Karpas-422 (cell line): ENCODE measurements at regions not wholly inside any gene's neighbourhood (a gene's known extent, or its start where the extent isn't known, plus 50 kb on each side); places are given as distances from the start of the nearest gene placed in this dataset.
A peak's percentile ranks its signal among the peaks of the same experiment; 100 is the strongest.

Experiments
- DNase-seq: peaks from one replicate; pipeline ENCODE4 v3.0.0-alpha.2; 2015
- H2AFZ ChIP-seq: fragments of 200-600 bp; sonication (generic); 2 replicates; pipeline ENCODE4 v1.6.1; 2014; ENCODE audit warnings: antibody characterized with exemption, low read length, mixed read lengths
- H3K27ac ChIP-seq: fragments of 200-600 bp; sonication (generic); 2 replicates; pipeline ENCODE4 v1.5.1; 2014; ENCODE audit warnings: mild to moderate bottlenecking, low read length, moderate library complexity
- H3K27me3 ChIP-seq: fragments of 200-600 bp; sonication (generic); 2 replicates; pipeline ENCODE4 v1.6.1; 2014; ENCODE audit warnings: low read length, mixed read lengths
- H3K36me3 ChIP-seq: fragments of 200-600 bp; sonication (generic); 2 replicates; pipeline ENCODE4 v1.6.1; 2014; ENCODE audit warnings: low read length, mixed read lengths; ENCODE audit not compliant: insufficient read depth
- H3K4me1 ChIP-seq: fragments of 200-600 bp; sonication (generic); 2 replicates; pipeline ENCODE4 v1.6.1; 2014; ENCODE audit warnings: mild to moderate bottlenecking, low read length, mixed read lengths
- H3K4me2 ChIP-seq: fragments of 200-600 bp; sonication (generic); 2 replicates; pipeline ENCODE4 v1.6.1; 2014; ENCODE audit warnings: low read length, low read depth, mild to moderate bottlenecking; ENCODE audit not compliant: poor library complexity, severe bottlenecking
- H3K4me3 ChIP-seq: fragments of 200-600 bp; sonication (generic); 2 replicates; pipeline ENCODE4 v1.5.1; 2014; ENCODE audit warnings: mild to moderate bottlenecking, antibody characterized with exemption, low read length, mixed read lengths
- H3K79me2 ChIP-seq: fragments of 200-600 bp; sonication (generic); 2 replicates; pipeline ENCODE4 v1.6.1; 2014; ENCODE audit warnings: mild to moderate bottlenecking, low read length, mixed read lengths
- H3K9ac ChIP-seq: fragments of 200-600 bp; sonication (generic); 2 replicates; pipeline ENCODE4 v1.6.0; 2014; ENCODE audit warnings: low read length
- H3K9me2 ChIP-seq: fragments of 200-600 bp; sonication (generic), shearing (Covaris generic); replicated peaks from 2 replicates; pipeline ENCODE4 v1.6.0; 2014; ENCODE audit warnings: mild to moderate bottlenecking, low read length, moderate library complexity; ENCODE audit not compliant: insufficient read depth
- H3K9me3 ChIP-seq: fragments of 300-700, 200-600 bp; sonication (generic); 2 replicates; pipeline ENCODE4 v1.6.1; 2014; ENCODE audit warnings: low read length, mixed read lengths
- H4K20me1 ChIP-seq: fragments of 200-600 bp; sonication (generic); 2 replicates; pipeline ENCODE4 v1.6.1; 2014; ENCODE audit warnings: mild to moderate bottlenecking, antibody characterized with exemption, low read length, low read depth; ENCODE audit not compliant: insufficient read depth

DNA sequence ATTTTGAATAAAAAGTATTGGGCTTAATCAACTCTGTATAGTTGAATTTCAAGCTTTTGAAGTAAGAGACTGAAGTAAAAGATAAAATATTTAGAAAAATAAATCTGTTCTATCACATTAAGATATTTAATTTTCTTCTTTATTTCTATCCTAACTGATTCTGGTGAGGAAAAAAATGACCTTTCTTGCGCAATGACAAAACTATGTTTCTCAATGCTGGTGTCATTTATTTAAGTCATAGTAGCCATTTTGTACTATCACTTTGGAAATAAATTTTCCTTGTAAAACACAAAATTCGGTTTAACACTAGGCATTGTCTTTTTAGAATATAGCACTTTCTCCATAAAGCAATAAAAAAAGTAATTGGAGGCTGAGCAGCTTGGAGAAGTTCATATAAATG lies 728.0 kb downstream of the CDH9 start:
- Histone ChIP-seq H3K4me1 (no peaks in the 10 kb centered on the region), H3K79me2 (no peaks in the 10 kb centered on the region), H3K4me2 (no peak overlapping the region), H3K27me3 (no peaks in the 10 kb centered on the region), H3K4me3 (no peak overlapping the region), H3K9me2 (no peaks in the 10 kb centered on the region), H3K27ac (no peak overlapping the region), H3K36me3 (no peaks in the 10 kb centered on the region), H4K20me1 (no peaks in the 10 kb centered on the region), H3K9me3 (peaks cover 4% of the 10 kb centered on the region; the same call in 1 of the 2 replicates), H3K9ac (no peak overlapping the region), H2AFZ (no peak overlapping the region)
- DNase-seq, result no peak

DNA sequence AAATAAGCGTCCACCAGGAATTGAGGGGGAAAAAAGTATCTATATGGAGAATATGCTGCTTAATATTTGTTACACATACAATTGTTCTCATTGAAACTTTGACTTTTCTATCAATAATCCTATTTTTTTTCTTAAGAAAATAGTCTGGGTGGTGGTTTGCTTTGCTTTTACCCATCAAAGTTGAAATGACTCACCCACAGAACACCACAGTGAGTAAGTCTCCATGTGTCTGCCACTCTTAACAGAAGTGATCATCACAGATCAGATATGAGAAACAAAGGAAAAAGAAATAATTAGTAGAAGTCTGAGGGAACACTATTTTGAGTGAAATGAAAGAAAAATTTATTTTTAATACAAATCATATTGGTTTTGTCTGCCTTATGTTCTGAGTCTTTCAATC lies 742.8 kb downstream of the CDH9 start:
- no peaks in the 10 kb centered on the region for H3K79me2 ChIP-seq
- H3K36me3 ChIP-seq, result no peaks in the 10 kb centered on the region
- H3K9me3 ChIP-seq, result 0 out of 2 replicates have a peak, but pooled peaks cover 3% of the 10 kb centered on the region
- no peaks in the 10 kb centered on the region for H3K4me1 ChIP-seq
- H2AFZ ChIP-seq, result no peak overlapping the region
- H3K9me2 ChIP-seq, result no peaks in the 10 kb centered on the region; the same call in 1 of the 2 replicates
- no peak overlapping the region for H3K9ac ChIP-seq
- no peaks in the 10 kb centered on the region for H4K20me1 ChIP-seq
- no peak overlapping the region for H3K4me3 ChIP-seq
- DNase-seq, result no peak
- H3K27ac ChIP-seq, result no peak overlapping the region
- no peaks in the 10 kb centered on the region for H3K27me3 ChIP-seq
- no peak overlapping the region for H3K4me2 ChIP-seq

GRCh38 chr5:26282190-26282589 lies 756.2 kb downstream of the CDH9 start:
- no peak overlapping the region for H2AFZ ChIP-seq
- H4K20me1 ChIP-seq, result no peaks in the 10 kb centered on the region
- H3K9me2 ChIP-seq, result no peaks in the 10 kb centered on the region
- no peak overlapping the region for H3K27ac ChIP-seq
- no peak overlapping the region for H3K9ac ChIP-seq
- no peaks in the 10 kb centered on the region for H3K27me3 ChIP-seq
- H3K4me1 ChIP-seq, result no peaks in the 10 kb centered on the region
- H3K9me3 ChIP-seq, result no peaks in the 10 kb centered on the region; the same call in 1 of the 2 replicates
- no peaks in the 10 kb centered on the region for H3K79me2 ChIP-seq
- H3K4me2 ChIP-seq, result no peak overlapping the region
- H3K4me3 ChIP-seq, result no peak overlapping the region
- no peaks in the 10 kb centered on the region for H3K36me3 ChIP-seq
- no peak for DNase-seq

- no peak for DNase-seq
- Histone ChIP-seq H3K4me3 (no peak overlapping the region), H3K27me3 (no peaks in the 10 kb centered on the region), H4K20me1 (no peaks in the 10 kb centered on the region), H3K9ac (no peak overlapping the region), H3K9me3 (no peaks in the 10 kb centered on the region; the same call in 1 of the 2 replicates), H3K9me2 (no peaks in the 10 kb centered on the region), H3K4me2 (no peak overlapping the region), H3K79me2 (no peaks in the 10 kb centered on the region), H2AFZ (no peak overlapping the region), H3K27ac (no peak overlapping the region), H3K36me3 (no peaks in the 10 kb centered on the region), H3K4me1 (no peaks in the 10 kb centered on the region)
These were observed 760.3 kb downstream of the CDH9 start for GRCh38 chr5:26278078-26278477.

GRCh38 chr5:26259081-26259480 lies 779.3 kb downstream of the CDH9 start:
- H3K79me2 ChIP-seq, result no peaks in the 10 kb centered on the region
- no peak overlapping the region for H3K4me3 ChIP-seq
- H3K36me3 ChIP-seq, result no peaks in the 10 kb centered on the region
- H3K4me2 ChIP-seq, result no peak overlapping the region
- H3K9me3 ChIP-seq, result peaks cover 22% of the 10 kb centered on the region
- no peak overlapping the region for H3K27ac ChIP-seq
- H2AFZ ChIP-seq, result no peak overlapping the region
- no peaks in the 10 kb centered on the region for H3K9me2 ChIP-seq
- no peaks in the 10 kb centered on the region for H3K27me3 ChIP-seq
- DNase-seq, result no peak
- no peak overlapping the region for H3K9ac ChIP-seq
- no peaks in the 10 kb centered on the region for H3K4me1 ChIP-seq
- no peaks in the 10 kb centered on the region for H4K20me1 ChIP-seq

DNA sequence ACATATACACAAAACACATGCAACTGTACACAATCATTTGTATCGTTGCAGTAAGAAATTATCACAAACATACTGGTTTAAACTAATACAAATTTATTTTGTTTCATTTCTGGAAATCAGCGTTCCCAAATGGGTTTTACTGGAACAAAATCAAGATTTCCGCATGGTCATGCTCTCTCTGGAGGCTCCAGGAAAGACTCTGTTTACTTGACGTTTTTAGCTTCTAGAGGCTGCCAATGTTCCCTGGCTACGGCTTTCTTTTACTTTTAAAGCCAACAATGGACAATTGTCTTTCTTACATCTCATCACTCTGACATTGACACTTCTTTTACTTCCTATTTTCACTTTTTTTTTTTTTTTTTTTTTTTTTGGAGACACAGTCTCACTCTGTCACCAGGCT lies 793.1 kb downstream of the CDH9 start:
- no peak for DNase-seq
- H3K9me2 ChIP-seq, result no peaks in the 10 kb centered on the region

DNA sequence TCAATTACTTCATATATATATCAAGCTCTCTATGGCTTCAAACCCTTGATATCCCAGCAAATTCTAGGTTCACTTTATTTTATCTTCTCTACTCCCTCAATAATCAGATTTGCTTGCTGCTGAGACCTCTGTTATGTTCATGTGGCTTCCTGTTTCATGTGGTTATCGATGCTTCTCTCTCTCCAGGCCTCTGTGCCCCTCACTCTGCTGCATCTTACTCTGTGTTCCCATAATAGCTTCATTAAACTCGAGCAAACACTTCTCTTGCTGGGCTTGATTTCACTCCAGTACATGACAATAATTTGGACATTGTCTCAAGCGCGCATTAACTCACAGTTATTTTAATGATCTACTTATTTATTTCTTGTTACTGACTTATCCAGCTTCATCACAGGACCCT lies 798.8 kb downstream of the CDH9 start:
- H3K36me3 ChIP-seq, result no peaks in the 10 kb centered on the region
- DNase-seq, result no peak
- H3K27me3 ChIP-seq, result no peaks in the 10 kb centered on the region
- no peaks in the 10 kb centered on the region for H3K9me2 ChIP-seq
- no peak overlapping the region for H3K4me3 ChIP-seq
- no peak overlapping the region for H3K9ac ChIP-seq
- H3K9me3 ChIP-seq, result no peaks in the 10 kb centered on the region
- H4K20me1 ChIP-seq, result no peaks in the 10 kb centered on the region
- H3K27ac ChIP-seq, result no peak overlapping the region
- no peak overlapping the region for H3K4me2 ChIP-seq
- H3K79me2 ChIP-seq, result no peaks in the 10 kb centered on the region
- H2AFZ ChIP-seq, result peak overlapping the region; percentile 81; the same call in 1 of the 2 replicates
- no peaks in the 10 kb centered on the region for H3K4me1 ChIP-seq

More for the DNA sequence above, 793.1 kb downstream of the CDH9 start:
- H3K4me1 ChIP-seq, result no peaks in the 10 kb centered on the region
- H3K9me3 ChIP-seq, result no peaks in the 10 kb centered on the region
- H3K4me2 ChIP-seq, result no peak overlapping the region
- no peaks in the 10 kb centered on the region for H3K79me2 ChIP-seq
- H4K20me1 ChIP-seq, result no peaks in the 10 kb centered on the region
- no peak overlapping the region for H3K4me3 ChIP-seq
- H3K27ac ChIP-seq, result no peak overlapping the region
- H2AFZ ChIP-seq, result peak overlapping the region; percentile 63; the same call in 1 of the 2 replicates
- no peaks in the 10 kb centered on the region for H3K27me3 ChIP-seq
- H3K9ac ChIP-seq, result no peak overlapping the region
- H3K36me3 ChIP-seq, result no peaks in the 10 kb centered on the region

GRCh38 chr5:26237489-26237888 lies 800.9 kb downstream of the CDH9 start:
- Histone ChIP-seq H3K9ac (no peak overlapping the region), H3K4me3 (no peak overlapping the region), H3K27ac (no peak overlapping the region)

GRCh38 chr5:26236936-26237335 lies 801.5 kb downstream of the CDH9 start:
- no peak overlapping the region for H3K4me2 ChIP-seq
- H3K9me2 ChIP-seq, result no peaks in the 10 kb centered on the region
- no peaks in the 10 kb centered on the region for H3K9me3 ChIP-seq
- no peak overlapping the region for H3K27ac ChIP-seq
- H3K9ac ChIP-seq, result no peak overlapping the region
- no peaks in the 10 kb centered on the region for H3K27me3 ChIP-seq
- DNase-seq, result no peak
- no peak overlapping the region for H3K4me3 ChIP-seq
- H3K36me3 ChIP-seq, result no peaks in the 10 kb centered on the region
- no peaks in the 10 kb centered on the region for H3K79me2 ChIP-seq
- no peaks in the 10 kb centered on the region for H3K4me1 ChIP-seq
- H4K20me1 ChIP-seq, result no peaks in the 10 kb centered on the region
- H2AFZ ChIP-seq, result no peak overlapping the region

More at GRCh38 chr5:26237489-26237888, 800.9 kb downstream of the CDH9 start:
- Histone ChIP-seq H3K4me2 (no peak overlapping the region), H4K20me1 (no peaks in the 10 kb centered on the region), H3K79me2 (no peaks in the 10 kb centered on the region), H3K9me2 (no peaks in the 10 kb centered on the region), H3K9me3 (no peaks in the 10 kb centered on the region), H3K27me3 (no peaks in the 10 kb centered on the region), H3K36me3 (no peaks in the 10 kb centered on the region), H2AFZ (no peak overlapping the region), H3K4me1 (no peaks in the 10 kb centered on the region)
- DNase-seq, result no peak
